Stomach (tissue), 4 donors: ENCODE measurements at regions not wholly inside any gene's neighbourhood (a gene's known extent, or its start where the extent isn't known, plus 50 kb on each side); places are given as distances from the start of the nearest gene placed in this dataset.

Experiments used
- CTCF ChIP-seq, 7 experiments: fragments of 450-650 bp in 4 of 7; fragments of 200-600 bp in 3 of 7; sonication (generic) in 3 of 7; IDR thresholded peaks; one replicate each; pipeline ENCODE4 v1.5.1; 2016 to 2019; ENCODE audit warnings: antibody characterized with exemption in 7 of 7, control low read depth in 2 of 7, mild to moderate bottlenecking in 1 of 7
- EP300 ChIP-seq: sonication (generic); formaldehyde crosslinking; IDR thresholded peaks from one replicate; pipeline ENCODE4 v1.6.1; 2017; ENCODE audit warnings: antibody characterized with exemption

GRCh38 chr3:159200176-159200575 lies 398.3 kb downstream of the MFSD1 start:
- no peak for TF ChIP-seq CTCF (IDR thresholded peaks at IDR 0.05)
- no peak for TF ChIP-seq EP300
